Neural progenitor cell (in vitro differentiated cells): ENCODE measurements at regions not wholly inside any gene's neighbourhood (a gene's known extent, or its start where the extent isn't known, plus 50 kb on each side); places are given as distances from the start of the nearest gene placed in this dataset.

Experiments
- EZH2 ChIP-seq: fragments of 200-600 bp; sonication (generic); IDR thresholded peaks from 2 replicates; pipeline ENCODE4 v1.6.1; 2017; ENCODE audit warnings: antibody characterized with exemption, mild to moderate bottlenecking, moderate library complexity
- EZH2phosphoT487 ChIP-seq: fragments of 200-600 bp; sonication (generic); IDR thresholded peaks from 2 replicates; pipeline ENCODE4 v1.6.1; 2017; ENCODE audit warnings: antibody characterized with exemption
- TF ChIP-seq, protein P1 (sequence below): fragments of 200-600 bp; sonication (generic); IDR thresholded peaks from 2 replicates; pipeline ENCODE4 v1.5.1; 2017; ENCODE audit warnings: antibody characterized with exemption, mild to moderate bottlenecking

DNA sequence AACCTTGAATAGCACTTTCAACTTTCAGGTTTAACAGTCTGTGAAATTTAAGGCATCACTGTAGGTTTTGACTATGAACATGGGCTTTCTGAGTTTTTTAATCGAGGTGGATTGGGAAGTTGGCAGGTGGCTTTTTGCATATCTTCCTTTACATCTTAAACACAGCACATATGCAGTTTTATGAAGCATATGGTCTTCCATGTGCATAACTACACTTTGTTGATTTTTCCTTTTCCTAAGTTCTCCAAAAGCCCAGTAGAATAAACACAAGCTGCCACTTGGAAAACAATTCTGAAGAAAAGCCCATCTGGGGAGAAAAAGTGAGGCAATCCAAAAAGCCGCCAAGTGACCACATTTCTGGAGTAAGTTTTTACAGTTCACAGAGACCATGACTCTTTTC, 236.5 kb upstream of the IL12B start:
- TF ChIP-seq, protein P1, sequence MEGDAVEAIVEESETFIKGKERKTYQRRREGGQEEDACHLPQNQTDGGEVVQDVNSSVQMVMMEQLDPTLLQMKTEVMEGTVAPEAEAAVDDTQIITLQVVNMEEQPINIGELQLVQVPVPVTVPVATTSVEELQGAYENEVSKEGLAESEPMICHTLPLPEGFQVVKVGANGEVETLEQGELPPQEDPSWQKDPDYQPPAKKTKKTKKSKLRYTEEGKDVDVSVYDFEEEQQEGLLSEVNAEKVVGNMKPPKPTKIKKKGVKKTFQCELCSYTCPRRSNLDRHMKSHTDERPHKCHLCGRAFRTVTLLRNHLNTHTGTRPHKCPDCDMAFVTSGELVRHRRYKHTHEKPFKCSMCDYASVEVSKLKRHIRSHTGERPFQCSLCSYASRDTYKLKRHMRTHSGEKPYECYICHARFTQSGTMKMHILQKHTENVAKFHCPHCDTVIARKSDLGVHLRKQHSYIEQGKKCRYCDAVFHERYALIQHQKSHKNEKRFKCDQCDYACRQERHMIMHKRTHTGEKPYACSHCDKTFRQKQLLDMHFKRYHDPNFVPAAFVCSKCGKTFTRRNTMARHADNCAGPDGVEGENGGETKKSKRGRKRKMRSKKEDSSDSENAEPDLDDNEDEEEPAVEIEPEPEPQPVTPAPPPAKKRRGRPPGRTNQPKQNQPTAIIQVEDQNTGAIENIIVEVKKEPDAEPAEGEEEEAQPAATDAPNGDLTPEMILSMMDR, result no peak
- TF ChIP-seq EZH2 (no peak), EZH2phosphoT487 (no peak)
